ENCODE measurements at regions not wholly inside any gene's neighbourhood (a gene's known extent, or its start where the extent isn't known, plus 50 kb on each side); places are given as distances from the start of the nearest gene placed in this dataset.

GRCh38 chr3:25855266-25855784, 65.4 kb downstream of the OXSM start (continued):
- TF ChIP-seq, protein P1, sequence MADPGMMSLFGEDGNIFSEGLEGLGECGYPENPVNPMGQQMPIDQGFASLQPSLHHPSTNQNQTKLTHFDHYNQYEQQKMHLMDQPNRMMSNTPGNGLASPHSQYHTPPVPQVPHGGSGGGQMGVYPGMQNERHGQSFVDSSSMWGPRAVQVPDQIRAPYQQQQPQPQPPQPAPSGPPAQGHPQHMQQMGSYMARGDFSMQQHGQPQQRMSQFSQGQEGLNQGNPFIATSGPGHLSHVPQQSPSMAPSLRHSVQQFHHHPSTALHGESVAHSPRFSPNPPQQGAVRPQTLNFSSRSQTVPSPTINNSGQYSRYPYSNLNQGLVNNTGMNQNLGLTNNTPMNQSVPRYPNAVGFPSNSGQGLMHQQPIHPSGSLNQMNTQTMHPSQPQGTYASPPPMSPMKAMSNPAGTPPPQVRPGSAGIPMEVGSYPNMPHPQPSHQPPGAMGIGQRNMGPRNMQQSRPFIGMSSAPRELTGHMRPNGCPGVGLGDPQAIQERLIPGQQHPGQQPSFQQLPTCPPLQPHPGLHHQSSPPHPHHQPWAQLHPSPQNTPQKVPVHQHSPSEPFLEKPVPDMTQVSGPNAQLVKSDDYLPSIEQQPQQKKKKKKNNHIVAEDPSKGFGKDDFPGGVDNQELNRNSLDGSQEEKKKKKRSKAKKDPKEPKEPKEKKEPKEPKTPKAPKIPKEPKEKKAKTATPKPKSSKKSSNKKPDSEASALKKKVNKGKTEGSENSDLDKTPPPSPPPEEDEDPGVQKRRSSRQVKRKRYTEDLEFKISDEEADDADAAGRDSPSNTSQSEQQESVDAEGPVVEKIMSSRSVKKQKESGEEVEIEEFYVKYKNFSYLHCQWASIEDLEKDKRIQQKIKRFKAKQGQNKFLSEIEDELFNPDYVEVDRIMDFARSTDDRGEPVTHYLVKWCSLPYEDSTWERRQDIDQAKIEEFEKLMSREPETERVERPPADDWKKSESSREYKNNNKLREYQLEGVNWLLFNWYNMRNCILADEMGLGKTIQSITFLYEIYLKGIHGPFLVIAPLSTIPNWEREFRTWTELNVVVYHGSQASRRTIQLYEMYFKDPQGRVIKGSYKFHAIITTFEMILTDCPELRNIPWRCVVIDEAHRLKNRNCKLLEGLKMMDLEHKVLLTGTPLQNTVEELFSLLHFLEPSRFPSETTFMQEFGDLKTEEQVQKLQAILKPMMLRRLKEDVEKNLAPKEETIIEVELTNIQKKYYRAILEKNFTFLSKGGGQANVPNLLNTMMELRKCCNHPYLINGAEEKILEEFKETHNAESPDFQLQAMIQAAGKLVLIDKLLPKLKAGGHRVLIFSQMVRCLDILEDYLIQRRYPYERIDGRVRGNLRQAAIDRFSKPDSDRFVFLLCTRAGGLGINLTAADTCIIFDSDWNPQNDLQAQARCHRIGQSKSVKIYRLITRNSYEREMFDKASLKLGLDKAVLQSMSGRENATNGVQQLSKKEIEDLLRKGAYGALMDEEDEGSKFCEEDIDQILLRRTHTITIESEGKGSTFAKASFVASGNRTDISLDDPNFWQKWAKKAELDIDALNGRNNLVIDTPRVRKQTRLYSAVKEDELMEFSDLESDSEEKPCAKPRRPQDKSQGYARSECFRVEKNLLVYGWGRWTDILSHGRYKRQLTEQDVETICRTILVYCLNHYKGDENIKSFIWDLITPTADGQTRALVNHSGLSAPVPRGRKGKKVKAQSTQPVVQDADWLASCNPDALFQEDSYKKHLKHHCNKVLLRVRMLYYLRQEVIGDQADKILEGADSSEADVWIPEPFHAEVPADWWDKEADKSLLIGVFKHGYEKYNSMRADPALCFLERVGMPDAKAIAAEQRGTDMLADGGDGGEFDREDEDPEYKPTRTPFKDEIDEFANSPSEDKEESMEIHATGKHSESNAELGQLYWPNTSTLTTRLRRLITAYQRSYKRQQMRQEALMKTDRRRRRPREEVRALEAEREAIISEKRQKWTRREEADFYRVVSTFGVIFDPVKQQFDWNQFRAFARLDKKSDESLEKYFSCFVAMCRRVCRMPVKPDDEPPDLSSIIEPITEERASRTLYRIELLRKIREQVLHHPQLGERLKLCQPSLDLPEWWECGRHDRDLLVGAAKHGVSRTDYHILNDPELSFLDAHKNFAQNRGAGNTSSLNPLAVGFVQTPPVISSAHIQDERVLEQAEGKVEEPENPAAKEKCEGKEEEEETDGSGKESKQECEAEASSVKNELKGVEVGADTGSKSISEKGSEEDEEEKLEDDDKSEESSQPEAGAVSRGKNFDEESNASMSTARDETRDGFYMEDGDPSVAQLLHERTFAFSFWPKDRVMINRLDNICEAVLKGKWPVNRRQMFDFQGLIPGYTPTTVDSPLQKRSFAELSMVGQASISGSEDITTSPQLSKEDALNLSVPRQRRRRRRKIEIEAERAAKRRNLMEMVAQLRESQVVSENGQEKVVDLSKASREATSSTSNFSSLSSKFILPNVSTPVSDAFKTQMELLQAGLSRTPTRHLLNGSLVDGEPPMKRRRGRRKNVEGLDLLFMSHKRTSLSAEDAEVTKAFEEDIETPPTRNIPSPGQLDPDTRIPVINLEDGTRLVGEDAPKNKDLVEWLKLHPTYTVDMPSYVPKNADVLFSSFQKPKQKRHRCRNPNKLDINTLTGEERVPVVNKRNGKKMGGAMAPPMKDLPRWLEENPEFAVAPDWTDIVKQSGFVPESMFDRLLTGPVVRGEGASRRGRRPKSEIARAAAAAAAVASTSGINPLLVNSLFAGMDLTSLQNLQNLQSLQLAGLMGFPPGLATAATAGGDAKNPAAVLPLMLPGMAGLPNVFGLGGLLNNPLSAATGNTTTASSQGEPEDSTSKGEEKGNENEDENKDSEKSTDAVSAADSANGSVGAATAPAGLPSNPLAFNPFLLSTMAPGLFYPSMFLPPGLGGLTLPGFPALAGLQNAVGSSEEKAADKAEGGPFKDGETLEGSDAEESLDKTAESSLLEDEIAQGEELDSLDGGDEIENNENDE (IDR thresholded peaks at IDR 0.05; ENCODE audit: insufficient replicate concordance, low read length) = no peak
- TF ChIP-seq POLR2A (IDR thresholded peaks at IDR 0.05; ENCODE audit: control extremely low read depth in 1 of 2, low read depth in 2 of 2, low read length in 2 of 2) = no peak
